ENCODE measurements at regions not wholly inside any gene's neighbourhood (a gene's known extent, or its start where the extent isn't known, plus 50 kb on each side); places are given as distances from the start of the nearest gene placed in this dataset.

DNA sequence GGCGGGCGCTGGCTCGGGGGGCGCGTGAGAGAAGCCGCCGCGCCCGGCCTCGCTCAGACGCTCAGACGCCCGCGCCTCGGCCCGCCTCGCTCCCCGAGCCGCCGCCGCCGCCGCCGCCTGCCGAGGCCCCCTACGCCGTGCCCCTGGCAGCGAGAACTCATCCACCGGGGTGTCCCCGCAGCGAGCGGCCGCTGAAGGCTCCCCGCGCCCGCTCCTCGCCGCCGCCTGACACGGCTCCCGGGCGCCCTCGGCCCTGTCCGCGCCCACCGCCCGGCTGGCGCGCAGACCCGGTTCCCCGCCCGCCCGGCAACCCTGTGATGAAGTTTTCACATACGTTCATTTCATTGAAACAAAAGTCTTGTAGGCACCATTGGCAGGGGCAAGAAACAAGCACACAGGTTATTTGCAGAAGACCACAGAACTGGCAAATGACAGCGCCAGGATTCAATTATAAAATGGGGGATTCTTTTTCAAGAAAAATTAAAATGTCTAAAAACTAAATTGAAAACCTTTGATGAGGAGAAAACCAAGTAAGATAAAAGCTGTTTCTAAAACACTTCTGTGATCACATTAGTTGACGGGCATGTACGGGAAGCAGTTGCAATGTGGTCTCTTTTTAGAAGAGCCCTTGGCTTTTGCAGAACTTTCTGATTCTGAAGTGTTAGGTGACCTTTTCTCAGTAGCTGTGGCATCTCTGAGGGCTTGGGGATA lies 50.5 kb upstream of the TUBA3D start:
- TF ChIP-seq POLR2A (IDR thresholded peaks at IDR 0.05) (no peak), CTCF (IDR thresholded peaks at IDR 0.05) (no peak), POLR2AphosphoS5 (IDR thresholded peaks at IDR 0.05) (no peak)

Measured in transverse colon (tissue), 4 donors.